H1 (cell line): ENCODE measurements at regions not wholly inside any gene's neighbourhood (a gene's known extent, or its start where the extent isn't known, plus 50 kb on each side); places are given as distances from the start of the nearest gene placed in this dataset.

ENCODE experiments used
- CTCF ChIA-PET: fragments of 300-600 bp; sonication (Branson Sonifier 250); formaldehyde crosslinking; loops from one replicate; lab custom pipeline; 2021; ENCODE audit not compliant: partially characterized antibody; lab: Charles Lee
- POLR2A ChIA-PET: fragments of 300-600 bp; sonication (Branson Sonifier 250); formaldehyde crosslinking; loops from one replicate; lab custom pipeline; 2021; ENCODE audit warnings: inconsistent platforms; ENCODE audit not compliant: partially characterized antibody; lab: Charles Lee
- DNase-seq, 2 experiments: peaks; one replicate each; pipeline versions ENCODE4 v3.0.0 to v3.0.0-alpha.2; 2010 to 2022; ENCODE audit warnings: low spot score in 2 of 2, low read depth in 1 of 2, mixed read lengths in 1 of 2
- FAIRE-seq: peaks from 2 replicates; lab custom pipeline; 2011; peaks lifted over from hg19 to GRCh38; lab: Jason Lieb, UNC
- H2AFZ ChIP-seq: 2 replicates; pipeline ENCODE4 v1.8.1; 2012; ENCODE audit warnings: low read length, inconsistent platforms
- H2AK5ac ChIP-seq: 2 replicates; pipeline ENCODE4 v1.6.1; 2013; ENCODE audit warnings: low read depth, low read length
- H2BK120ac ChIP-seq: replicated peaks from 2 replicates; pipeline ENCODE3; 2013; ENCODE audit warnings: low read depth, low read length, inconsistent platforms
- H2BK12ac ChIP-seq: 2 replicates; pipeline ENCODE4 v1.6.1; 2013; ENCODE audit warnings: low read depth, low read length
- H2BK15ac ChIP-seq: 2 replicates; pipeline ENCODE4 v1.6.1; 2013; ENCODE audit warnings: low read length
- H2BK20ac ChIP-seq: 2 replicates; pipeline ENCODE4 v1.6.1; 2013; ENCODE audit warnings: low read length
- H2BK5ac ChIP-seq: 2 replicates; pipeline ENCODE4 v1.6.1; 2013; ENCODE audit warnings: low read depth, low read length
- H3K14ac ChIP-seq: 2 replicates; pipeline ENCODE4 v1.6.1; 2013; ENCODE audit warnings: inconsistent platforms; ENCODE audit not compliant: insufficient read length
- H3K18ac ChIP-seq: 2 replicates; pipeline ENCODE4 v1.6.1; 2013; ENCODE audit warnings: low read length; ENCODE audit errors: extremely low read depth
- H3K23ac ChIP-seq: 2 replicates; pipeline ENCODE4 v1.6.1; 2013; ENCODE audit warnings: inconsistent platforms; ENCODE audit not compliant: insufficient read length
- H3K23me2 ChIP-seq: 2 replicates; pipeline ENCODE4 v1.6.1; 2013; ENCODE audit warnings: low read depth, low read length
- H3K27ac ChIP-seq: 2 replicates; pipeline ENCODE4 v1.6.1; 2011; ENCODE audit warnings: low read depth, low read length, inconsistent platforms
- H3K27me3 ChIP-seq, 4 experiments: replicated peaks in 1 of 4; 1 replicate in 1 of 4; 2 replicates in 3 of 4; pipeline versions ENCODE4 v1.6.1 to v1.8.1; 2011 to 2013; ENCODE audit warnings: low read length in 3 of 4, mild to moderate bottlenecking in 3 of 4, inconsistent platforms in 2 of 4, mixed read lengths in 2 of 4, moderate library complexity in 1 of 4; ENCODE audit not compliant: control insufficient read depth in 3 of 4, insufficient read depth in 3 of 4; ENCODE audit errors: extremely low read depth in 1 of 4
- H3K36me3 ChIP-seq, 4 experiments: 2 replicates each; pipeline versions ENCODE4 v1.6.1 to v1.8.1; 2011 to 2013; ENCODE audit warnings: mild to moderate bottlenecking in 4 of 4, low read length in 3 of 4, moderate library complexity in 2 of 4, control low read depth in 1 of 4, inconsistent platforms in 1 of 4; ENCODE audit not compliant: insufficient read depth in 4 of 4, control insufficient read depth in 2 of 4
- H3K4ac ChIP-seq: replicated peaks from 2 replicates; pipeline ENCODE3; 2013; ENCODE audit warnings: low read length, low read depth, mixed read lengths, inconsistent platforms; ENCODE audit not compliant: insufficient read length
- H3K4me1 ChIP-seq, 4 experiments: replicated peaks in 1 of 4; 1 replicate in 1 of 4; 2 replicates in 3 of 4; pipeline versions ENCODE4 v1.6.1 to v1.8.1; 2011 to 2013; ENCODE audit warnings: low read length in 3 of 4, inconsistent platforms in 2 of 4, mixed read lengths in 1 of 4; ENCODE audit not compliant: insufficient read depth in 4 of 4, control insufficient read depth in 3 of 4
- H3K4me2 ChIP-seq, 2 experiments: 2 replicates each; pipeline versions ENCODE4 v1.6.1 to v1.8.1; 2011 to 2013; ENCODE audit warnings: low read depth in 2 of 2, low read length in 2 of 2, control low read depth in 1 of 2, inconsistent platforms in 1 of 2, mild to moderate bottlenecking in 1 of 2; ENCODE audit not compliant: insufficient read depth in 1 of 2
- H3K4me3 ChIP-seq, 4 experiments: fragments of 200-600, 300-600 bp in 1 of 4; sonication (generic), shearing (Covaris generic), sonication (Bioruptor Twin) in 1 of 4; 2 replicates each; pipeline versions ENCODE4 v1.5.1 to v1.8.1; 2011 to 2016; ENCODE audit warnings: low read length in 4 of 4, low read depth in 3 of 4, control low read depth in 2 of 4, inconsistent platforms in 2 of 4, mild to moderate bottlenecking in 2 of 4, mixed read lengths in 1 of 4, moderate library complexity in 1 of 4; ENCODE audit not compliant: insufficient read depth in 2 of 4; ENCODE audit errors: extremely low read depth in 1 of 4
- H3K56ac ChIP-seq: replicated peaks from 2 replicates; pipeline ENCODE3; 2013; ENCODE audit warnings: low read depth, mild to moderate bottlenecking, mixed read lengths, low read length, inconsistent platforms; ENCODE audit not compliant: insufficient read length
- H3K79me1 ChIP-seq: 2 replicates; pipeline ENCODE4 v1.6.1; 2013; ENCODE audit warnings: low read depth, low read length, control low read depth
- H3K79me2 ChIP-seq, 2 experiments: 2 replicates each; pipeline versions ENCODE4 v1.6.1 to v1.8.1; 2012 to 2013; ENCODE audit warnings: low read length in 2 of 2, mild to moderate bottlenecking in 2 of 2, inconsistent platforms in 1 of 2; ENCODE audit not compliant: insufficient read depth in 2 of 2, control insufficient read depth in 1 of 2
- H3K9ac ChIP-seq, 4 experiments: replicated peaks in 1 of 4; 1 replicate in 1 of 4; 2 replicates in 3 of 4; pipeline versions ENCODE4 v1.6.1 to v1.8.1; 2011 to 2013; ENCODE audit warnings: low read depth in 3 of 4, low read length in 3 of 4, control low read depth in 2 of 4, mild to moderate bottlenecking in 2 of 4, moderate library complexity in 2 of 4, inconsistent platforms in 1 of 4; ENCODE audit errors: extremely low read depth in 1 of 4
- H3K9me3 ChIP-seq, 2 experiments: 2 replicates each; pipeline versions ENCODE4 v1.6.1 to v1.8.1; 2012 to 2013; ENCODE audit warnings: mild to moderate bottlenecking in 2 of 2, moderate library complexity in 2 of 2, control low read depth in 1 of 2, inconsistent platforms in 1 of 2, low read depth in 1 of 2, low read length in 1 of 2, mixed read lengths in 1 of 2; ENCODE audit not compliant: insufficient read depth in 2 of 2
- H4K20me1 ChIP-seq, 2 experiments: replicated peaks in 1 of 2; 2 replicates each; pipeline versions ENCODE3 to v1.8.1; 2011 to 2013; ENCODE audit warnings: inconsistent platforms in 2 of 2, low read length in 2 of 2, mild to moderate bottlenecking in 1 of 2; ENCODE audit not compliant: insufficient read depth in 2 of 2, control insufficient read depth in 1 of 2
- H4K5ac ChIP-seq: 2 replicates; pipeline ENCODE4 v1.6.1; 2013; ENCODE audit warnings: low read length, low read depth, mixed read lengths, inconsistent platforms; ENCODE audit not compliant: insufficient read length
- H4K8ac ChIP-seq: 2 replicates; pipeline ENCODE4 v1.8.0; 2013; ENCODE audit warnings: mild to moderate bottlenecking, moderate library complexity, low read length, inconsistent platforms; ENCODE audit not compliant: insufficient read depth; ENCODE audit errors: extremely low read depth
- H4K91ac ChIP-seq: replicated peaks from 2 replicates; pipeline ENCODE3; 2013; ENCODE audit warnings: low read length, mixed read lengths, inconsistent platforms; ENCODE audit not compliant: insufficient read length
- BACH1 ChIP-seq: IDR thresholded peaks from 2 replicates; pipeline ENCODE4 v1.6.1; 2012; ENCODE audit warnings: low read length, improper control_type of control experiment
- BCL11A ChIP-seq, 2 experiments: IDR thresholded peaks; one replicate each; pipeline ENCODE4 v1.6.1; 2011; ENCODE audit warnings: low read depth in 2 of 2, low read length in 2 of 2, mild to moderate bottlenecking in 2 of 2
- BRCA1 ChIP-seq: IDR thresholded peaks from 2 replicates; pipeline ENCODE4 v1.6.1; 2012; ENCODE audit warnings: low read depth, low read length, improper control_type of control experiment
- CREB1 ChIP-seq: IDR thresholded peaks from 2 replicates; pipeline ENCODE4 v1.6.1; 2012; ENCODE audit warnings: inconsistent platforms
- CTBP2 ChIP-seq: IDR thresholded peaks from 2 replicates; pipeline ENCODE4 v1.7.0; 2011; ENCODE audit warnings: borderline replicate concordance, mild to moderate bottlenecking, moderate library complexity, mixed read lengths, low read length; ENCODE audit not compliant: insufficient read depth, insufficient read length
- HDAC6 ChIP-seq: IDR thresholded peaks from one replicate; pipeline ENCODE4 v1.7.1; 2012; ENCODE audit warnings: low read depth, mild to moderate bottlenecking, inconsistent platforms, low read length, moderate library complexity
- KDM1A ChIP-seq: fragments of 200-600, 300-600 bp; sonication (generic); IDR thresholded peaks from 2 replicates; pipeline ENCODE4 v1.7.1; 2016; ENCODE audit warnings: mild to moderate bottlenecking, low read length, borderline replicate concordance
- POU5F1 ChIP-seq: IDR thresholded peaks from 2 replicates; pipeline ENCODE4 v1.6.1; 2011; ENCODE audit warnings: low read depth, mild to moderate bottlenecking, low read length, moderate library complexity
- RNF2 ChIP-seq: fragments of 200-900, 300-1000 bp; sonication (generic); IDR thresholded peaks from 2 replicates; pipeline ENCODE4 v1.7.1; 2016; ENCODE audit warnings: borderline replicate concordance, low read depth, mild to moderate bottlenecking, antibody characterized with exemption, low read length; ENCODE audit not compliant: poor library complexity, severe bottlenecking; ENCODE audit errors: missing control alignments
- SIX5 ChIP-seq: IDR thresholded peaks from 2 replicates; pipeline ENCODE4 v1.6.1; 2011; ENCODE audit warnings: mild to moderate bottlenecking, low read depth, low read length
- TBP ChIP-seq: IDR thresholded peaks from 2 replicates; pipeline ENCODE4 v1.6.1; 2011; ENCODE audit warnings: low read depth, low read length, improper control_type of control experiment
- WGBS, 2 experiments: shearing (Covaris generic) in 1 of 2; methylation state at CpG; one replicate each; pipeline versions ENCODE4 v1.1.6 to v1.1.7; 2013 to 2015; ENCODE audit warnings: low lambda C conversion rate in 2 of 2, mixed read lengths in 2 of 2, inconsistent platforms in 1 of 2, low coverage in 1 of 2, missing lambda C conversion rate in 1 of 2; ENCODE audit not compliant: insufficient replicate concordance in 2 of 2, insufficient coverage in 1 of 2, insufficient read length in 1 of 2; ENCODE audit errors: extremely low coverage in 1 of 2, missing lambda C conversion rate in 1 of 2; 5-methylcytosine and 5-hydroxymethylcytosine counted together
- TF ChIP-seq, protein P1 (sequence below): IDR thresholded peaks from 2 replicates; pipeline ENCODE4 v1.6.1; 2012; ENCODE audit warnings: inconsistent platforms

DNA sequence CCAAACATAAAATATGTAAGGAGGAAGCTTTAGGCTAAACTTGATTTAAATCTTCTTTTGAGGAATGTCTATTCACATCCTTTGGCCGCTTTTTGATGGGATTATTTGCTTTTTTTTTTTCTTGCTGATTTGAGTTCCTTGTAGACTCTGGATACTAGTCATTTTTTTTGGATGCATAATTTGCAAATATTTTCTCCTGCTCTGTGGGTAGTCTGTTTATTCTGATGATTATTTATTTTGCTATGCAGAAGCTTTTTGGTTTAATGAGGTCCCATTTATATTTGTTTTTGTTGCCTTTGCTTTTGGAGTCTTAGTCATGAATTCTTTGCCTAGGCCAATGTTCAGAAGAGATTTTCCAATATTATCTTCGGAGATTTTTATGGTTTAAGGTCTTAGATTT is 144.9 kb downstream of the MAGEC2 start:
- no peak overlapping the region for H2BK20ac ChIP-seq
- H2AFZ ChIP-seq: no peak overlapping the region
- FAIRE-seq (no peak), DNase-seq (no peak)
- no peak overlapping the region for H4K8ac ChIP-seq
- POLR2A ChIA-PET: no interaction called here
- H3K27me3 ChIP-seq: no peaks in the 10 kb centered on the region
- no peak overlapping the region for H3K14ac ChIP-seq
- H4K5ac ChIP-seq: no peak overlapping the region
- no peaks in the 10 kb centered on the region for H3K79me1 ChIP-seq
- no peak overlapping the region for H2BK15ac ChIP-seq
- no peak overlapping the region for H3K4ac ChIP-seq
- no peak overlapping the region for H3K18ac ChIP-seq
- H3K36me3 ChIP-seq: no peaks in the 10 kb centered on the region
- H4K20me1 ChIP-seq: no peaks in the 10 kb centered on the region
- CTCF ChIA-PET: no interaction called here
- H3K56ac ChIP-seq: no peak overlapping the region
- no peaks in the 10 kb centered on the region for H3K4me1 ChIP-seq
- H3K4me2 ChIP-seq: no peak overlapping the region
- no peak overlapping the region for H2BK12ac ChIP-seq
- H3K9ac ChIP-seq: no peak overlapping the region
- H3K23me2 ChIP-seq: no peaks in the 10 kb centered on the region
- peaks cover 2 to 3% of the 10 kb centered on the region in 2 experiments; a peak in 1 of 4 replicates for H3K9me3 ChIP-seq
- H3K4me3 ChIP-seq: no peak overlapping the region
- H2BK5ac ChIP-seq: no peak overlapping the region
- H3K79me2 ChIP-seq: no peaks in the 10 kb centered on the region
- H3K23ac ChIP-seq: no peak overlapping the region
- no peak overlapping the region for H2AK5ac ChIP-seq
- H3K27ac ChIP-seq: no peak overlapping the region
- no peak overlapping the region for H4K91ac ChIP-seq
- WGBS, 2 experiments: 90% methylated on average over 1 of the region's 2 CpGs; no CpG with 5 or more reads in 1 of the 2 experiments
- H2BK120ac ChIP-seq: no peak overlapping the region
- TF ChIP-seq BACH1: no peak
- TF ChIP-seq RNF2: no peak
- no peak for TF ChIP-seq TBP
- TF ChIP-seq HDAC6: no peak
- no peak for TF ChIP-seq BCL11A (IDR thresholded peaks at IDR 0.05; ENCODE audit: low read depth in 2 of 2, low read length in 2 of 2)
- no peak for TF ChIP-seq CREB1
- TF ChIP-seq CTBP2: no peak
- TF ChIP-seq, protein P1, sequence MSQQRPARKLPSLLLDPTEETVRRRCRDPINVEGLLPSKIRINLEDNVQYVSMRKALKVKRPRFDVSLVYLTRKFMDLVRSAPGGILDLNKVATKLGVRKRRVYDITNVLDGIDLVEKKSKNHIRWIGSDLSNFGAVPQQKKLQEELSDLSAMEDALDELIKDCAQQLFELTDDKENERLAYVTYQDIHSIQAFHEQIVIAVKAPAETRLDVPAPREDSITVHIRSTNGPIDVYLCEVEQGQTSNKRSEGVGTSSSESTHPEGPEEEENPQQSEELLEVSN: no peak
- TF ChIP-seq POU5F1: no peak
- TF ChIP-seq KDM1A: no peak
- no peak for TF ChIP-seq BRCA1
- no peak for TF ChIP-seq SIX5
